ENCODE measurements at regions not wholly inside any gene's neighbourhood (a gene's known extent, or its start where the extent isn't known, plus 50 kb on each side); places are given as distances from the start of the nearest gene placed in this dataset.

DNA sequence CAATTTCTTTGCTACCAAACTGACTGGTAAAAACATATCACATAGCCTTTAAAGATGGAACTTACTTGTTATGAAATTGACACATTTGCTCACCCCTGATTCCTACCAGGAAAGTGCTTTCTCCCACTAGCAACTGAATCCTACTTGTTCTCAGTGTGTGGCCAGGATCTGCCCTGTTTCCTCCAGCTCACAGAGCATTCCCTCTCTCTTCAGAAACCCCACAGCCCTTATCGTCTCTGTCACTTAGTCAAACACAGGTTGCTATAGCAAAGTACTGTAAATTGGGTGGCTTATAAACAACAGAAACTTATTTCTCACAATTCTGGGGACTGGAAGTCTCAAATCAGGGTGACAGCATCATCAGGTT lies 265.2 kb upstream of the BOD1L1 start:
- peak overlapping the region in 1 of 2 donors; percentile 39 for H3K27ac ChIP-seq
- no peak for TF ChIP-seq CTCF (IDR thresholded peaks at IDR 0.05)

DNA sequence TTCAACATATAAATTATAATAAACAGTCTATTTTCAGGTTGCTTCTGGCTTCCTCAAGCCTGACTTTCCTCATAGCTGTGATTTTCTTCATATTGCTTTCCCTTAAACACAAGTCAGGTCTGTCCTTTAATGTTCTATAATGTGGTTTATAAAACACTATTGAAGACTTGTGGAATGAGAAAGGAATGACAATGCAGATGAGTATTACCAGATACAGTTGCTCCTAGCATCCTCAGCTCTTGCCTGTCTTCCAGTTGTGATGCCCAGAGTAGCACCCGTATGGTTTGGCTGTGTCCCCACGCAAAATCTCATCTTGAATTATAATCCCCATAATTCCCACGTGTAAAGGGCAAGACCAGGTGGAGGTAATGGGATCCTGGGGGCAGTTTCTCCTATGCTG lies 265.7 kb upstream of the BOD1L1 start:
- TF ChIP-seq CTCF (IDR thresholded peaks at IDR 0.05): no peak
- DNase-seq (ENCODE audit: low spot score): no peak
- no peak overlapping the region for H3K27ac ChIP-seq
- H3K4me3 ChIP-seq: no peak overlapping the region

More for the DNA sequence above, 265.2 kb upstream of the BOD1L1 start:
- no peak for DNase-seq (ENCODE audit: low spot score)
- no peak overlapping the region for H3K4me3 ChIP-seq

DNA sequence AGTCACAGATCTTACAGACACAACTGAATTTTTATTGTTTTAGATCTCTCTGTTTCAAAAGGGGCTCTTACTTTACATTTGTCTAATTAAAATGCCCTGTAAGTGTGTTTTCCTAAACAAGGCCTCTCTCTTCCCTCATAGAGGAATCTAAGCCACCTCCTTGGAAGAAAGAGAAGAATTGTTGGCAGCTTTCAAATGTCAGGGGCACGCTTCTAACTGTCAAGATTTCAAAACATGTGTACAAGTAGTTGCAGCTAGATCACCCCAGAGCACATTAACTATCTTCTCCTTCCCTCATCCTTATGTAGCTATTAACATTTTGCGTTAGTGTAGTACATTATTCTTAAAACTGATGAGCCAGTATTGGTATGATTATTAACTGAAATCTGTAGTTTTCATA lies 266.5 kb upstream of the BOD1L1 start:
- no peak for DNase-seq (ENCODE audit: low spot score)
- Histone ChIP-seq H3K27ac (no peak overlapping the region), H3K4me3 (no peak overlapping the region)
- TF ChIP-seq CTCF (IDR thresholded peaks at IDR 0.05): no peak

- Histone ChIP-seq H3K27ac (no peak overlapping the region), H3K4me3 (no peak overlapping the region)
- TF ChIP-seq CTCF (IDR thresholded peaks at IDR 0.05): no peak
- DNase-seq (ENCODE audit: low spot score): no peak
Observed at GRCh38 chr4:13900780-13901179, 273.3 kb upstream of the BOD1L1 start.

- TF ChIP-seq CTCF (IDR thresholded peaks at IDR 0.05): no peak
- Histone ChIP-seq H3K27ac (no peak overlapping the region), H3K4me3 (no peak overlapping the region)
- no peak for DNase-seq (ENCODE audit: low spot score)
Observed at GRCh38 chr4:13902146-13902545, 274.6 kb upstream of the BOD1L1 start.

DNA sequence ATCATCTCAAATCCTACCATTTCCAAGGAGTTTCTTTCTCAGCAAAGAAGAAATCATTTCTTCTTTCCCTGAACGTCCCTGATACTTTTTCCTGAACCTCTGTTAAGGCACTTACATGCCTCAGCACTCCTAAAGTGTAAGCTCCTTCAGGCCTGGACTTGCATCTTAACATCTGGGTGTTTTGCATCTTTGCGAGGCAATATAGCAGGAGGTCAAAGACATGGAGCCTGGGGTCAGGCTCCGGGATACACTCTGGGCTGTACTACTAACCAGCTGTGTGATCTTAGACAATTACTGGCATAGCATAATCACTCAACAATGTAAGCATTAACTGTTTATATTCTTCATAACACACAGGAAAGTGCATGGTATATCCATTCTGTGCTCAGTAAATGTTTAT lies 275.5 kb upstream of the BOD1L1 start:
- Histone ChIP-seq H3K4me3 (no peak overlapping the region), H3K27ac (no peak overlapping the region)
- no peak for TF ChIP-seq CTCF (IDR thresholded peaks at IDR 0.05)
- no peak for DNase-seq (ENCODE audit: low spot score)

- Histone ChIP-seq H3K27ac (no peak overlapping the region), H3K4me3 (no peak overlapping the region)
- no peak for TF ChIP-seq CTCF (IDR thresholded peaks at IDR 0.05)
- no peak for DNase-seq (ENCODE audit: low spot score)
Observed at GRCh38 chr4:13903901-13904300, 276.4 kb upstream of the BOD1L1 start.

Data from coronary artery (tissue), 2 donors.